Large intestine (tissue), 3 donors: ENCODE measurements at regions not wholly inside any gene's neighbourhood (a gene's known extent, or its start where the extent isn't known, plus 50 kb on each side); places are given as distances from the start of the nearest gene placed in this dataset.

Experiments used
- DNase-seq, 2 donors: peaks; one replicate each; pipeline versions ENCODE4 v3.0.0 to v3.0.0-alpha.2; 2013
- H3K27ac ChIP-seq: one replicate; pipeline ENCODE4 v1.5.1; 2013; ENCODE audit warnings: low read length
- H3K27me3 ChIP-seq: 2 replicates; pipeline ENCODE4 v1.6.1; 2013; ENCODE audit warnings: low read length; ENCODE audit not compliant: control insufficient read depth, insufficient read depth
- H3K36me3 ChIP-seq: 2 replicates; pipeline ENCODE4 v1.6.1; 2013; ENCODE audit warnings: low read length; ENCODE audit not compliant: control insufficient read depth, insufficient read depth
- H3K4me1 ChIP-seq: one replicate; pipeline ENCODE4 v1.6.1; 2013; ENCODE audit warnings: low read length; ENCODE audit not compliant: control insufficient read depth, insufficient read depth
- H3K4me3 ChIP-seq: one replicate; pipeline ENCODE4 v1.5.1; 2013; ENCODE audit warnings: low read length
- H3K9me3 ChIP-seq: one replicate; pipeline ENCODE4 v1.6.1; 2013; ENCODE audit warnings: mild to moderate bottlenecking, low read depth, low read length, moderate library complexity; ENCODE audit not compliant: control insufficient read depth
- WGBS: methylation state at CpG from one replicate; pipeline ENCODE4 v1.1.5; 2013; ENCODE audit warnings: low lambda C conversion rate; ENCODE audit not compliant: insufficient coverage; 5-methylcytosine and 5-hydroxymethylcytosine counted together

GRCh38 chr20:62535964-62536363, 60.2 kb upstream of the GATA5 start:
- Histone ChIP-seq H3K4me1 (peaks cover 4% of the 10 kb centered on the region), H3K27me3 (no peaks in the 10 kb centered on the region)
- no CpG with 5 or more reads among the region's 12 CpGs for WGBS

GRCh38 chr20:62536871-62537401, 61.1 kb upstream of the GATA5 start:
- peak in 1 of 2 donors; percentile 28 for DNase-seq
- Histone ChIP-seq H3K27me3 (no peaks in the 10 kb centered on the region), H3K9me3 (no peaks in the 10 kb centered on the region), H3K4me3 (no peak overlapping the region), H3K4me1 (peaks cover 4% of the 10 kb centered on the region), H3K36me3 (no peaks in the 10 kb centered on the region), H3K27ac (no peak overlapping the region)
- WGBS: no CpG with 5 or more reads among the region's 16 CpGs

More at GRCh38 chr20:62535964-62536363, 60.2 kb upstream of the GATA5 start:
- no peak overlapping the region for H3K27ac ChIP-seq
- H3K4me3 ChIP-seq: no peak overlapping the region
- no peaks in the 10 kb centered on the region for H3K36me3 ChIP-seq
- DNase-seq: no peak
- H3K9me3 ChIP-seq: no peaks in the 10 kb centered on the region

DNA sequence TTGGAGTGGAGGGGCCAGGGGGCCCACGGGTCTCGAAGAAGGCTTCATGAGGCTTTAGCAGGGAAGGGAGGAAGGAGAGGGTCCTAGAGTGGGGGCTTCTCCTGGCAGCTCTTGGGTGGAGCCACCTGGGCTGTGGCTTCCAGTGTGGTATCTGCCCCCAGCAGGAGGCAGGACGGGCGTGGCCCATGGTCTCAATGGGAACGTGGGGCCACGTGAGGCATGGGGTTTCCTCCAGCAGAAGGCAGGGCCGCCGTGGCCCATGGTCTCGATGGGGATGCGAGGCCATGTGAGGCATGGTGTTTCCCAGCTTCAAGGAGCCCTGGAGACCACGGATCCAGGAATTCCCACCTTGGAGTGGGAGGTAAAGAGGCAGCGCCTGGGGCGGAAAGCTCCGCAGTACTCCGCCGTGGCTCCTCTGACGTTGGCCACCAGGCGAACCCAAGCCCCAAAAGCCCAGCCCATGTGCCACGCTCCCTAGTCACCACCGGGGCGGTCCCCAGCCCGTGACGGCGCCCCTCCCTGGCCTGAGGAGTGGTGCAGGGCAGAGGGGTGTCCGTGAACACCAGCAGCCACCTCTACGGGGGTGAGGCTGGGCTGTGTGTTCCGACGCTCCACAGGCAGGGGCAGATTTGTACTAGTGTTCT, 62.0 kb upstream of the GATA5 start:
- no CpG with 5 or more reads among the region's 28 CpGs for WGBS
- Histone ChIP-seq H3K36me3 (no peaks in the 10 kb centered on the region), H3K27me3 (no peaks in the 10 kb centered on the region), H3K27ac (no peak overlapping the region), H3K4me3 (no peak overlapping the region), H3K4me1 (peaks cover 4% of the 10 kb centered on the region), H3K9me3 (no peaks in the 10 kb centered on the region)
- no peak for DNase-seq

GRCh38 chr20:62539198-62540045, 63.6 kb upstream of the GATA5 start:
- WGBS: no CpG with 5 or more reads among the region's 25 CpGs
- no peak overlapping the region for H3K27ac ChIP-seq
- H3K4me1 ChIP-seq: peaks cover 4% of the 10 kb centered on the region
- no peaks in the 10 kb centered on the region for H3K36me3 ChIP-seq
- no peak overlapping the region for H3K4me3 ChIP-seq
- no peaks in the 10 kb centered on the region for H3K27me3 ChIP-seq
- DNase-seq: no peak
- H3K9me3 ChIP-seq: no peaks in the 10 kb centered on the region

DNA sequence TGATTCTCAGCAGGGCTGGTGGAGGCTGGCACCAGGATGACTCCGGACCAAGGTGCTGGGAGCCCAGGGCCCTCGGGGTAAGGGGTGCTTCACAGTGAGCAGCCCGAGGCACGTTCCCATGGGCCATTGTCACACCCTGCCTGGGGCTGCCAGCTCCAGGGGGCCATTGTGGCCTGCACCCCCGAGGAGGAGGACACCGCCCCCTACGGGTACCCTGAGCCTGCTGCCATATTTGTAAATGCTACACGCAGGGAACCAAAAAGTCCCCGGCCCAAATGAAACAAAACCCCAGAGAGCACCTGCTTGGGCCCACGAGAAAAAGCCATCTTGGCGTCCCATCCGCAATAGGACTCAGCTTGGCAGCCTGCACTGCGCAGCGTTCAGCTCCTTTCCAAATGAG, 64.7 kb upstream of the GATA5 start:
- no peak overlapping the region for H3K4me3 ChIP-seq

DNA sequence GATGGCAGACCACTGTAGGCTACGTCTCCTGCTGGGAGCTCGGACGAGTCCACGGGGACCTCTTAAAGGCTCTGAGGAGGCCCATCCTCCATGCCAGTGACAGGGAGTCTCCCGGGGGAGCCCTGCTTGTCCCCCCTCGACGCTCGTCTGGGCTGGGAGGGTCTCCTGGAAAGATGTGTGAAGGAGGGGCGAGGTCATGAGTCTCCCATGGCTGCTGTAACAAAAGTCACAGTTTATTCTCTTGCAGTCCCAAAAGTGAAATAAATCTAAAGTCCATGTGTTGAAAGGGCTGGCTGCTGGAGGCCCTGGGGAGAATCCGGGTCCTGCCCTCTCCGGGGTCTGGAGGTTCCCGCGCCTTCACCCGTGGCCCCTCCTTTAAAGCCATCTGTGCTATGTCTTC, 67.1 kb upstream of the GATA5 start:
- H3K36me3 ChIP-seq: no peaks in the 10 kb centered on the region
- H3K9me3 ChIP-seq: no peaks in the 10 kb centered on the region
- no CpG with 5 or more reads among the region's 14 CpGs for WGBS
- H3K27me3 ChIP-seq: peaks cover 5% of the 10 kb centered on the region
- H3K4me3 ChIP-seq: no peak overlapping the region
- no peaks in the 10 kb centered on the region for H3K4me1 ChIP-seq
- no peak overlapping the region for H3K27ac ChIP-seq
- DNase-seq: no peak

More for the DNA sequence above, 64.7 kb upstream of the GATA5 start:
- H3K4me1 ChIP-seq: peaks cover 4% of the 10 kb centered on the region
- H3K36me3 ChIP-seq: no peaks in the 10 kb centered on the region
- H3K9me3 ChIP-seq: no peaks in the 10 kb centered on the region
- WGBS: no CpG with 5 or more reads among the region's 14 CpGs
- no peaks in the 10 kb centered on the region for H3K27me3 ChIP-seq
- no peak overlapping the region for H3K27ac ChIP-seq
- no peak for DNase-seq

DNA sequence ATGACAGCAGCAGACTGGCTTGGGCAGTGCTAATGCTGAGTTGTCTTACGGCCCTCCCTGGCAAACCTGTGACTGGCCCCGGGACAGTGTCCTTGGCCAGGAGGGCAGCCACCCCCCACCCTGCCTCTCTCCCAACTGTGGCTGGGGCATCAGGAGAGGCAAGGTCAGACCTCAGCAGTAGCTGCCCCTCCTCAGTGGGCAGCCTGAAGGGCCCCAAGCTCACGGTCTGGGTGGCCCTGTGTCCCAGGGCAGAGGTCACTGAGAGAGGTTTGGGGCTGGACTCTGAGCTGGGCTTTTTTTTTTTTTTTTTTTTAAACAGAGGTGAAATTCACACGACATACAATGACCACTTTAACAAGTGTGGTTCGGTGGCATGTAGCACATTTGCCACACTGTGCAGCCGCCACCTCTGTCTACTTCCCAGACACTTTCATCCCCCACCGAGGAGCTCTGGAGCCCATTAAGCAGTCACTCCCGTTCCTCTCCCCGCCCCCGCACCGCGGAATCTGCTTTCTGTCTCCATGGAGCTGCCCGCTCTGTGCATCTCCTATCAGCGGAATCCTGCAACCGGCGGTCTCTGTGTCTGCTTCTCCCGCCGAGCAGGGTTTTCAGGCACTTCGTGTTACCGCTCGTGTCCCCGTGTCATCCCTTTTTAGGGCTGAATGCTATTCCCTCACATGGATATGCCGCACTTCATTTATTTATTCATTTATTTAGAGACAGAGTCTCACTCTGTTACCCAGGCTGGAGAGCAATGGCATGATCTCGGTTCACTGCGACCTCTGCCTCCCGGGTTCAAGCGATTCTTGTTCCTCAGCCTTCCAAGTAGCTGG, 67.9 kb upstream of the GATA5 start:
- Histone ChIP-seq H3K27ac (no peak overlapping the region), H3K4me3 (no peak overlapping the region), H3K4me1 (no peaks in the 10 kb centered on the region), H3K9me3 (no peaks in the 10 kb centered on the region), H3K27me3 (peaks cover 5% of the 10 kb centered on the region), H3K36me3 (no peaks in the 10 kb centered on the region)
- WGBS: 79% methylated on average over 8 of the region's 27 CpGs
- DNase-seq: no peak

DNA sequence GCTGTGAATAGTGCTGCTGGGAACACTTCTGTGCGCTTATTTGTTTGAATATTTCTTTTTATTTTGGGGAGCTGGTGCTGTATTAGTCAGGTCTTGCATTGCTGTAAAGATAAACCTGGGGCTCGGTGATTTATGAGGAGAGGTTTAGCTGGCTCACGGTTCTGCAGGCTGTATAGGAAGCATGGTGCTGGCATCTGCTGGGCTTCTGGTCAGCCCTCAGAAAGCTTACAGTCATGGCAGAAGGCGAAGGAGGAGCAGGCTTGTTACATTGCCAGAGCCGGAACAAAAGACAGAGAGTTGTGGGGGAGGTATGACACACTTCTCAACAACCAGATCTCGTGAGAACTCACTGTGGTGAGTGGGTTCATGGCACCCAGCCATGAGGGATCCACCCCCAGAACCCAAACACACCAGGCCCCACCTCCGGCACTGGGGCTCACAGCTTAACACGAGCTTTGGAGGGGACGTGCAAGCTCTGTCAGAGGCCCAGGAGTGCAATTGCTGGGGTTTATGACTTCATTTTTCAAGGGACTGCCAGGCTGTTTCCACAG, 68.8 kb upstream of the GATA5 start:
- no peak for DNase-seq
- WGBS: no CpG with 5 or more reads among the region's 9 CpGs
- H3K27me3 ChIP-seq: peaks cover 14% of the 10 kb centered on the region

GRCh38 chr20:62545271-62545670, 69.5 kb upstream of the GATA5 start:
- Histone ChIP-seq H3K4me1 (no peaks in the 10 kb centered on the region), H3K9me3 (no peaks in the 10 kb centered on the region), H3K36me3 (no peaks in the 10 kb centered on the region), H3K27ac (no peak overlapping the region), H3K27me3 (peaks cover 21% of the 10 kb centered on the region), H3K4me3 (no peak overlapping the region)
- DNase-seq: no peak
- no CpG with 5 or more reads among the region's 17 CpGs for WGBS

More for the DNA sequence above, 68.8 kb upstream of the GATA5 start:
- no peak overlapping the region for H3K27ac ChIP-seq
- H3K36me3 ChIP-seq: no peaks in the 10 kb centered on the region
- no peaks in the 10 kb centered on the region for H3K9me3 ChIP-seq
- H3K4me3 ChIP-seq: no peak overlapping the region
- H3K4me1 ChIP-seq: no peaks in the 10 kb centered on the region
